Spleen (tissue), 11 donors: ENCODE measurements at regions not wholly inside any gene's neighbourhood (a gene's known extent, or its start where the extent isn't known, plus 50 kb on each side); places are given as distances from the start of the nearest gene placed in this dataset.

ENCODE experiments used
- DNase-seq: peaks from one replicate; pipeline ENCODE4 v3.0.0-alpha.2; 2020
- H3K27ac ChIP-seq, 8 donors: fragments of 200-600 bp; sonication (generic) in 7 of 8; 1 replicate in 4 of 8; 2 replicates in 4 of 8; pipeline versions ENCODE4 v1.5.0 to v1.8.0; 2016 to 2021; ENCODE audit warnings: inconsistent platforms in 4 of 8, mild to moderate bottlenecking in 4 of 8, moderate library complexity in 1 of 8
- H3K27me3 ChIP-seq, 7 donors: fragments of 200-600 bp; sonication (generic) in 6 of 7; replicated peaks in 1 of 7; 1 replicate in 4 of 7; 2 replicates in 3 of 7; pipeline versions ENCODE4 v1.5.0 to v1.8.0; 2016 to 2021; ENCODE audit warnings: inconsistent platforms in 3 of 7, mild to moderate bottlenecking in 1 of 7
- H3K36me3 ChIP-seq, 6 donors: fragments of 200-600 bp; sonication (generic) in 5 of 6; 1 replicate in 4 of 6; 2 replicates in 2 of 6; pipeline versions ENCODE4 v1.5.0 to v1.8.0; 2016 to 2021; ENCODE audit warnings: inconsistent platforms in 2 of 6
- H3K4me1 ChIP-seq, 6 donors: fragments of 200-600 bp; sonication (generic) in 5 of 6; 1 replicate in 3 of 6; 2 replicates in 3 of 6; pipeline versions ENCODE4 v1.5.0 to v1.8.0; 2016 to 2021; ENCODE audit warnings: inconsistent platforms in 3 of 6
- H3K4me3 ChIP-seq, 8 donors: fragments of 200-600 bp; sonication (generic) in 7 of 8; 1 replicate in 4 of 8; 2 replicates in 4 of 8; pipeline versions ENCODE4 v1.5.0 to v1.8.0; 2016 to 2021; ENCODE audit warnings: inconsistent platforms in 4 of 8, mild to moderate bottlenecking in 4 of 8, moderate library complexity in 2 of 8
- H3K9me3 ChIP-seq, 8 donors: fragments of 200-600 bp; sonication (generic) in 7 of 8; 1 replicate in 4 of 8; 2 replicates in 4 of 8; pipeline versions ENCODE4 v1.5.0 to v1.8.0; 2016 to 2021; ENCODE audit warnings: inconsistent platforms in 4 of 8
- CTCF ChIP-seq, 11 experiments: fragments of 200-600 bp in 7 of 11; fragments of 450-650 bp in 4 of 11; sonication (generic) in 4 of 11; IDR thresholded peaks in 8 of 11; conservative IDR thresholded peaks in 3 of 11; 1 replicate in 7 of 11; 2 replicates in 4 of 11; pipeline versions ENCODE4 v1.4.0 to v1.8.0; 2016 to 2021; ENCODE audit warnings: antibody characterized with exemption in 11 of 11, inconsistent platforms in 4 of 11, mild to moderate bottlenecking in 1 of 11
- POLR2A ChIP-seq, 3 donors: fragments of 450-650 bp; IDR thresholded peaks; one replicate each; pipeline ENCODE4 v1.5.1; 2017; ENCODE audit warnings: antibody characterized with exemption in 3 of 3, mild to moderate bottlenecking in 1 of 3
- POLR2AphosphoS5 ChIP-seq, 3 donors: sonication (generic); formaldehyde crosslinking; IDR thresholded peaks; one replicate each; pipeline ENCODE4 v1.5.1; 2017; ENCODE audit warnings: antibody characterized with exemption in 3 of 3
- WGBS, 5 donors: extraction: QIAGEN DNeasy Blood & Tissue Kit in 3 of 5; methylation state at CpG; one replicate each; pipeline versions ENCODE4 v1.1.5 to v1.1.7; 2013 to 2018; 5-methylcytosine and 5-hydroxymethylcytosine counted together
- intact Hi-C: fragments of 100-400 bp; cut with DNase I; formaldehyde crosslinking; loops from one replicate; pipeline ENCODE4 v1.15.0; 2023; ENCODE audit warnings: low total_unique reads
- donor health status: healthy with polysubstance abuse.
- donor health status: DM: no; HTN: no; CAD: no; lungs with moderate emphysema.
- donor health status: DM: no; HTN: no; CAD: no.
- donor health status: Bipolar disorder and iron deficiency.
- donor health status: healthy.
- donor health status: DM: no; HTN: no; CAD: no.
- donor health status: DM: yes; HTN: yes; CAD: no.

- Histone ChIP-seq H3K4me3 (no peak overlapping the region), H3K27ac (no peak overlapping the region), H3K4me1 (peaks cover 0 to 12% (median 3%) of the 10 kb centered on the region in 6 donors), H3K27me3 (peaks cover 0 to 6% (median 0%) of the 10 kb centered on the region in 7 donors), H3K36me3 (no peaks in the 10 kb centered on the region), H3K9me3 (no peaks in the 10 kb centered on the region)
- TF ChIP-seq POLR2A (IDR thresholded peaks at IDR 0.05) (no peak), CTCF (IDR thresholded peaks at IDR 0.05 in 8 of 11, conservative IDR thresholded peaks at IDR 0.05 in 3 of 11) (no peak), POLR2AphosphoS5 (IDR thresholded peaks at IDR 0.05) (no peak)
- DNase-seq, result no peak
- intact Hi-C loops, result no loop called here
- 12 to 33% (median 20%) methylated on average over 1 of the region's 1 CpG for WGBS, 5 donors
These were observed 375.3 kb upstream of the PRR16 start for GRCh38 chr5:120088836-120089235.

GRCh38 chr5:120091376-120091948 is 372.6 kb upstream of the PRR16 start:
- no peak overlapping the region for H3K4me3 ChIP-seq
- H3K4me1 ChIP-seq, result peaks cover 0 to 16% (median 5%) of the 10 kb centered on the region in 6 donors
- intact Hi-C loops, result no loop called here
- H3K36me3 ChIP-seq, result no peaks in the 10 kb centered on the region
- TF ChIP-seq POLR2AphosphoS5 (IDR thresholded peaks at IDR 0.05) (no peak), CTCF (IDR thresholded peaks at IDR 0.05 in 8 of 11, conservative IDR thresholded peaks at IDR 0.05 in 3 of 11) (no peak)
- no peak for DNase-seq
- H3K27ac ChIP-seq, result no peak overlapping the region
- H3K27me3 ChIP-seq, result peaks cover 0 to 6% (median 0%) of the 10 kb centered on the region in 7 donors
- no peaks in the 10 kb centered on the region for H3K9me3 ChIP-seq
- WGBS, 5 donors, result 53 to 87% (median 78%) methylated on average over 3 of the region's 3 CpGs

GRCh38 chr5:120092649-120093048 is 371.5 kb upstream of the PRR16 start:
- H3K4me3 ChIP-seq, result no peak overlapping the region
- no peak for DNase-seq
- no peaks in the 10 kb centered on the region for H3K36me3 ChIP-seq
- intact Hi-C loops, result no loop called here
- peaks cover 0 to 16% (median 7%) of the 10 kb centered on the region in 6 donors for H3K4me1 ChIP-seq
- H3K27me3 ChIP-seq, result peaks cover 0 to 6% (median 0%) of the 10 kb centered on the region in 7 donors
- no peaks in the 10 kb centered on the region for H3K9me3 ChIP-seq
- 54 to 70% (median 56%) methylated on average over 2 of the region's 2 CpGs for WGBS, 5 donors
- no peak overlapping the region for H3K27ac ChIP-seq
- TF ChIP-seq POLR2A (IDR thresholded peaks at IDR 0.05) (no peak), POLR2AphosphoS5 (IDR thresholded peaks at IDR 0.05) (no peak), CTCF (IDR thresholded peaks at IDR 0.05 in 8 of 11, conservative IDR thresholded peaks at IDR 0.05 in 3 of 11) (no peak)

- no peaks in the 10 kb centered on the region for H3K36me3 ChIP-seq
- no peak for DNase-seq
- WGBS, 5 donors, result 34 to 45% (median 44%) methylated on average over 7 of the region's 7 CpGs
- intact Hi-C loops, result no loop called here
- H3K4me1 ChIP-seq, result peaks cover 0 to 12% (median 7%) of the 10 kb centered on the region in 6 donors
- H3K4me3 ChIP-seq, result no peak overlapping the region
- TF ChIP-seq POLR2A (IDR thresholded peaks at IDR 0.05) (no peak), POLR2AphosphoS5 (IDR thresholded peaks at IDR 0.05) (no peak), CTCF (IDR thresholded peaks at IDR 0.05 in 8 of 11, conservative IDR thresholded peaks at IDR 0.05 in 3 of 11) (peak in 1 of 11 experiments; percentile 15)
- H3K27ac ChIP-seq, result no peak overlapping the region
- H3K27me3 ChIP-seq, result peaks cover 0 to 6% (median 0%) of the 10 kb centered on the region in 7 donors
- H3K9me3 ChIP-seq, result no peaks in the 10 kb centered on the region
These were observed 370.9 kb upstream of the PRR16 start for GRCh38 chr5:120093178-120093577.
